IMR-90 (cell line): ENCODE measurements at regions not wholly inside any gene's neighbourhood (a gene's known extent, or its start where the extent isn't known, plus 50 kb on each side); places are given as distances from the start of the nearest gene placed in this dataset.

Source experiments
- ATAC-seq: fragments of 200-7000 bp; cut with Tn5 transposase; 2 replicates; pipeline ENCODE4 v1.9.1; 2020; ENCODE audit warnings: low read depth, mild to moderate bottlenecking, moderate library complexity
- BruUV-seq: library from RNA; stranded (reverse); fragments of 400-500 nt; replicated peaks from 2 replicates; lab custom pipeline; 2021; lab: Mats Ljungman, UMichigan
- CTCF ChIA-PET: fragments of 300-600 bp; formaldehyde crosslinking; extraction: SDS; loops from one replicate; lab custom pipeline; 2021; ENCODE audit warnings: antibody characterized with exemption; lab: Yijun Ruan, JAX
- POLR2A ChIA-PET: fragments of 300-600 bp; sonication (Branson Sonifier 250); formaldehyde crosslinking; loops from one replicate; lab custom pipeline; 2022; ENCODE audit warnings: antibody characterized with exemption; ENCODE audit not compliant: unreplicated experiment; lab: Charles Lee
- DNase-seq: peaks from one replicate; pipeline ENCODE4 v3.0.0; 2013
- H2AFZ ChIP-seq: replicated peaks from 2 replicates; pipeline ENCODE3; 2013; ENCODE audit warnings: low read length, mild to moderate bottlenecking; ENCODE audit not compliant: poor library complexity
- H2AK5ac ChIP-seq: 2 replicates; pipeline ENCODE4 v1.6.1; 2013; ENCODE audit warnings: low read depth, low read length, inconsistent platforms
- H2AK9ac ChIP-seq: replicated peaks from 2 replicates; pipeline ENCODE3; 2013; ENCODE audit warnings: mild to moderate bottlenecking, low read depth, low read length, moderate library complexity; ENCODE audit not compliant: poor library complexity
- H2BK120ac ChIP-seq: 2 replicates; pipeline ENCODE4 v1.6.1; 2013; ENCODE audit warnings: low read depth, low read length, inconsistent platforms
- H2BK15ac ChIP-seq: 3 replicates; pipeline ENCODE4 v1.6.1; 2013; ENCODE audit warnings: low read depth, low read length, inconsistent platforms
- H2BK20ac ChIP-seq: 2 replicates; pipeline ENCODE4 v1.6.1; 2013; ENCODE audit warnings: low read depth, mild to moderate bottlenecking, inconsistent platforms, low read length, moderate library complexity
- H2BK5ac ChIP-seq: 2 replicates; pipeline ENCODE4 v1.6.1; 2013; ENCODE audit warnings: mild to moderate bottlenecking, low read depth, low read length, inconsistent platforms; ENCODE audit not compliant: poor library complexity, severe bottlenecking
- H3K14ac ChIP-seq: replicated peaks from 2 replicates; pipeline ENCODE4 v1.6.1; 2013; ENCODE audit warnings: low read depth, low read length, inconsistent platforms
- H3K18ac ChIP-seq: 2 replicates; pipeline ENCODE4 v1.6.1; 2013; ENCODE audit warnings: low read depth, low read length, control low read depth
- H3K23ac ChIP-seq: 2 replicates; pipeline ENCODE4 v1.6.1; 2013; ENCODE audit warnings: low read depth, low read length, inconsistent platforms
- H3K27ac ChIP-seq: 2 replicates; pipeline ENCODE4 v1.5.1; 2013; ENCODE audit warnings: mild to moderate bottlenecking, control low read depth, low read length; ENCODE audit not compliant: insufficient read depth
- H3K27me3 ChIP-seq: 2 replicates; pipeline ENCODE4 v1.6.1; 2013; ENCODE audit warnings: low read length; ENCODE audit not compliant: control insufficient read depth, insufficient read depth
- H3K36me3 ChIP-seq: 2 replicates; pipeline ENCODE4 v1.6.1; 2013; ENCODE audit warnings: low read length, mixed read lengths; ENCODE audit not compliant: control insufficient read depth, insufficient read depth
- H3K4ac ChIP-seq: 2 replicates; pipeline ENCODE4 v1.6.1; 2013; ENCODE audit warnings: low read depth, low read length, inconsistent platforms
- H3K4me1 ChIP-seq: 2 replicates; pipeline ENCODE4 v1.6.1; 2013; ENCODE audit warnings: low read length, mixed read lengths; ENCODE audit not compliant: control insufficient read depth, insufficient read depth
- H3K4me2 ChIP-seq: 2 replicates; pipeline ENCODE4 v1.6.1; 2013; ENCODE audit warnings: low read depth, mild to moderate bottlenecking, control low read depth, low read length, moderate library complexity
- H3K4me3 ChIP-seq: 2 replicates; pipeline ENCODE4 v1.5.1; 2013; ENCODE audit warnings: low read depth, mild to moderate bottlenecking, control low read depth, low read length, moderate library complexity; ENCODE audit not compliant: insufficient read depth
- H3K56ac ChIP-seq: 2 replicates; pipeline ENCODE4 v1.6.1; 2013; ENCODE audit warnings: low read length, inconsistent platforms; ENCODE audit not compliant: insufficient read depth; ENCODE audit errors: extremely low read depth
- H3K79me1 ChIP-seq, 2 experiments: 2 replicates each; pipeline ENCODE4 v1.6.1; 2013; ENCODE audit warnings: low read length in 2 of 2, inconsistent platforms in 1 of 2, low read depth in 1 of 2
- H3K9ac ChIP-seq: 2 replicates; pipeline ENCODE4 v1.6.1; 2013; ENCODE audit warnings: low read depth, low read length, control low read depth
- H3K9me1 ChIP-seq: 2 replicates; pipeline ENCODE4 v1.6.1; 2013; ENCODE audit warnings: low read length, inconsistent platforms; ENCODE audit not compliant: insufficient read depth
- H3K9me3 ChIP-seq: 2 replicates; pipeline ENCODE4 v1.6.1; 2013; ENCODE audit warnings: low read length; ENCODE audit not compliant: control insufficient read depth, insufficient read depth
- H4K20me1 ChIP-seq: 2 replicates; pipeline ENCODE4 v1.6.1; 2013; ENCODE audit warnings: low read length, inconsistent platforms; ENCODE audit not compliant: insufficient read depth
- H4K5ac ChIP-seq: 2 replicates; pipeline ENCODE4 v1.6.1; 2013; ENCODE audit warnings: mild to moderate bottlenecking, low read depth, low read length, control low read depth
- H4K8ac ChIP-seq, 2 experiments: 2 replicates each; pipeline ENCODE4 v1.6.1; 2013; ENCODE audit warnings: low read depth in 2 of 2, low read length in 2 of 2, control low read depth in 1 of 2, inconsistent platforms in 1 of 2
- H4K91ac ChIP-seq: 2 replicates; pipeline ENCODE4 v1.6.1; 2013; ENCODE audit warnings: low read depth, low read length, inconsistent platforms; ENCODE audit not compliant: insufficient read depth
- BHLHE40 ChIP-seq: fragments of 150-350 bp; IDR thresholded peaks from 2 replicates; pipeline ENCODE4 v1.6.1; 2016; ENCODE audit warnings: mild to moderate bottlenecking, low read depth, low read length
- CEBPB ChIP-seq: IDR thresholded peaks from 2 replicates; pipeline ENCODE4 v1.6.1; 2012; ENCODE audit warnings: low read depth, low read length, improper control_type of control experiment
- CHD1 ChIP-seq: IDR thresholded peaks from 2 replicates; pipeline ENCODE4 v1.6.1; 2012; ENCODE audit warnings: low read depth, low read length, improper control_type of control experiment
- CTCF ChIP-seq: conservative IDR thresholded peaks from 2 replicates; pipeline ENCODE4 v1.5.1; 2012; ENCODE audit warnings: mild to moderate bottlenecking, low read depth, low read length, improper control_type of control experiment
- ELK1 ChIP-seq: fragments of 150-350 bp; IDR thresholded peaks from 2 replicates; pipeline ENCODE4 v1.6.1; 2016; ENCODE audit warnings: low read depth, mild to moderate bottlenecking, low read length, moderate library complexity, borderline replicate concordance
- FOS ChIP-seq: fragments of 150-350 bp; IDR thresholded peaks from 2 replicates; pipeline ENCODE4 v1.6.1; 2016; ENCODE audit warnings: low read depth, low read length
- MAFK ChIP-seq: IDR thresholded peaks from 2 replicates; pipeline ENCODE4 v1.6.1; 2012; ENCODE audit warnings: low read depth, low read length, improper control_type of control experiment
- MAZ ChIP-seq: IDR thresholded peaks from 2 replicates; pipeline ENCODE4 v1.6.1; 2012; ENCODE audit warnings: low read depth, mild to moderate bottlenecking, low read length, improper control_type of control experiment, moderate library complexity, borderline replicate concordance
- MXI1 ChIP-seq: IDR thresholded peaks from 2 replicates; pipeline ENCODE4 v1.6.1; 2012; ENCODE audit warnings: low read depth, mild to moderate bottlenecking, low read length, moderate library complexity, borderline replicate concordance
- NFE2L2 ChIP-seq: fragments of 150-350 bp; IDR thresholded peaks from 2 replicates; pipeline ENCODE4 v1.6.1; 2016; ENCODE audit warnings: low read depth, mild to moderate bottlenecking, low read length
- POLR2A ChIP-seq: IDR thresholded peaks from 2 replicates; pipeline ENCODE4 v1.6.1; 2012; ENCODE audit warnings: mild to moderate bottlenecking, low read depth, low read length
- RAD21 ChIP-seq: IDR thresholded peaks from 2 replicates; pipeline ENCODE4 v1.6.1; 2012; ENCODE audit warnings: low read length, improper control_type of control experiment
- RCOR1 ChIP-seq: IDR thresholded peaks from 2 replicates; pipeline ENCODE4 v1.6.1; 2012; ENCODE audit warnings: mild to moderate bottlenecking, low read length, improper control_type of control experiment; ENCODE audit not compliant: insufficient replicate concordance
- RFX5 ChIP-seq: IDR thresholded peaks from 2 replicates; pipeline ENCODE4 v1.8.0; 2012; ENCODE audit warnings: low read depth, mild to moderate bottlenecking, low read length, moderate library complexity
- SMC3 ChIP-seq: fragments of 150-350 bp; IDR thresholded peaks from 2 replicates; pipeline ENCODE4 v1.6.1; 2016; ENCODE audit warnings: low read depth, mild to moderate bottlenecking, antibody characterized with exemption, low read length, moderate library complexity
- USF2 ChIP-seq: fragments of 150-350 bp; IDR thresholded peaks from 2 replicates; pipeline ENCODE4 v1.6.1; 2017; ENCODE audit warnings: mild to moderate bottlenecking, antibody characterized with exemption, low read length, low read depth
- dilution Hi-C: fragments of 300-500 bp; cut with HindIII; formaldehyde crosslinking; loops from one replicate; pipeline ENCODE4 v1.14.3; 2018; ENCODE audit warnings: low sequenced_read_pairs; ENCODE audit not compliant: unreplicated experiment
- in situ Hi-C: fragments of 300-500 bp; cut with MboI; formaldehyde crosslinking; loops from 3 replicates; pipeline ENCODE4 v1.14.3; 2019; ENCODE audit warnings: low sequenced_read_pairs, inconsistent platforms, mixed read lengths
- intact Hi-C: fragments of 100-400 bp; cut with micrococcal nuclease; formaldehyde crosslinking; loops from 2 replicates; pipeline ENCODE4 v1.10.0; 2022

GRCh38 chrX:40320819-40321218, 223.1 kb upstream of the BCOR start:
- CTCF ChIA-PET = interaction anchor here (0.6 kb wide), 1 partner anchor 13 kb away, joined by 3 read pairs; no protein-coding TSS in a partner anchor
- H3K56ac ChIP-seq = no peak overlapping the region
- POLR2A ChIA-PET = no interaction called here
- H3K27me3 ChIP-seq = peaks cover 5% of the 10 kb centered on the region
- no peak overlapping the region for H2BK15ac ChIP-seq
- H3K18ac ChIP-seq = no peak overlapping the region
- no peak for ATAC-seq
- H4K5ac ChIP-seq = no peak overlapping the region
- no peak overlapping the region for H4K8ac ChIP-seq
- no peak for DNase-seq
- no peaks in the 10 kb centered on the region for H3K4me1 ChIP-seq
- H2AFZ ChIP-seq = no peak overlapping the region
- no peaks in the 10 kb centered on the region for H3K9me1 ChIP-seq
- H4K20me1 ChIP-seq = no peaks in the 10 kb centered on the region
- in situ Hi-C loops = no loop called here
- dilution Hi-C loops = no loop called here
- no peak overlapping the region for H3K23ac ChIP-seq
- no peak overlapping the region for H3K14ac ChIP-seq
- no peak overlapping the region for H3K4me2 ChIP-seq
- no peaks in the 10 kb centered on the region for H3K36me3 ChIP-seq
- TF ChIP-seq CHD1 = no peak
- TF ChIP-seq MAZ = no peak
- no peak for TF ChIP-seq POLR2A
- no peak for TF ChIP-seq USF2
- no peak for TF ChIP-seq MAFK
- TF ChIP-seq CTCF = no peak
- TF ChIP-seq RCOR1 = no peak
- no peak for TF ChIP-seq RFX5
- no peak for TF ChIP-seq FOS
- no peak for TF ChIP-seq BHLHE40
- TF ChIP-seq RAD21 = no peak
- TF ChIP-seq SMC3 = no peak
- TF ChIP-seq NFE2L2 = no peak
- TF ChIP-seq MXI1 = no peak
- no peak for TF ChIP-seq ELK1
- no peak for TF ChIP-seq CEBPB
- H2BK20ac ChIP-seq = no peak overlapping the region
- no peak overlapping the region for H2BK5ac ChIP-seq
- H2AK9ac ChIP-seq = no peak overlapping the region
- H3K9ac ChIP-seq = no peak overlapping the region
- no peaks in the 10 kb centered on the region for H3K79me1 ChIP-seq
- H3K9me3 ChIP-seq = peaks cover 11% of the 10 kb centered on the region
- no peak overlapping the region for H3K27ac ChIP-seq
- no peak overlapping the region for H2AK5ac ChIP-seq
- H4K91ac ChIP-seq = no peak overlapping the region
- H3K4ac ChIP-seq = no peak overlapping the region
- no TSS peak for BruUV-seq
- no peak overlapping the region for H3K4me3 ChIP-seq
- H2BK120ac ChIP-seq = no peak overlapping the region
- intact Hi-C loops = no loop called here
